CD4-positive, alpha-beta T cell treated with Interleukin-10 for 1 hour (primary cell): ENCODE measurements at regions not wholly inside any gene's neighbourhood (a gene's known extent, or its start where the extent isn't known, plus 50 kb on each side); places are given as distances from the start of the nearest gene placed in this dataset.

Source experiments
- DNase-seq: peaks from one replicate; pipeline ENCODE4 v3.0.0-alpha.2; 2020

GRCh38 chr9:126127591-126127990, 199.0 kb upstream of the MVB12B start:
- no peak for DNase-seq

- DNase-seq = no peak
These were observed 198.0 kb upstream of the MVB12B start for GRCh38 chr9:126128494-126129142.

GRCh38 chr9:126131066-126132010, 195.3 kb upstream of the MVB12B start:
- DNase-seq = no peak

GRCh38 chr9:126132746-126133145, 193.9 kb upstream of the MVB12B start:
- no peak for DNase-seq

GRCh38 chr9:126144196-126144595, 182.4 kb upstream of the MVB12B start:
- no peak for DNase-seq

GRCh38 chr9:126144603-126145456, 181.8 kb upstream of the MVB12B start:
- DNase-seq = no peak

- no peak for DNase-seq
These were observed 180.8 kb upstream of the MVB12B start for GRCh38 chr9:126145887-126146253.

- peak; percentile 5 for DNase-seq
These were observed 180.1 kb upstream of the MVB12B start for GRCh38 chr9:126146254-126147145.

GRCh38 chr9:126147186-126147935, 179.3 kb upstream of the MVB12B start:
- DNase-seq = no peak

- no peak for DNase-seq
These were observed 178.4 kb upstream of the MVB12B start for GRCh38 chr9:126147936-126148870.

- DNase-seq = no peak
These were observed 177.6 kb upstream of the MVB12B start for GRCh38 chr9:126148994-126149393.

GRCh38 chr9:126149661-126150060, 177.0 kb upstream of the MVB12B start:
- no peak for DNase-seq

GRCh38 chr9:126150411-126151030, 176.1 kb upstream of the MVB12B start:
- no peak for DNase-seq

GRCh38 chr9:126151031-126151685, 175.5 kb upstream of the MVB12B start:
- DNase-seq = no peak

GRCh38 chr9:126151686-126152134, 174.9 kb upstream of the MVB12B start:
- DNase-seq = no peak

- no peak for DNase-seq
These were observed 173.8 kb upstream of the MVB12B start for GRCh38 chr9:126152622-126153362.

GRCh38 chr9:126153382-126153781, 173.2 kb upstream of the MVB12B start:
- no peak for DNase-seq

GRCh38 chr9:126154182-126154827, 172.3 kb upstream of the MVB12B start:
- no peak for DNase-seq
